ENCODE measurements at regions not wholly inside any gene's neighbourhood (a gene's known extent, or its start where the extent isn't known, plus 50 kb on each side); places are given as distances from the start of the nearest gene placed in this dataset.

- TF ChIP-seq GABPA (IDR thresholded peaks at IDR 0.05 in 1 of 2, conservative IDR thresholded peaks at IDR 0.05 in 1 of 2) (no peak), TAF1 (conservative IDR thresholded peaks at IDR 0.05) (no peak), NR2F2 (IDR thresholded peaks at IDR 0.05) (no peak), CTCF (IDR thresholded peaks at IDR 0.05; ENCODE audit: low read depth, low read length, missing input control) (no peak), SP1 (IDR thresholded peaks at IDR 0.05) (no peak), REST (IDR thresholded peaks at IDR 0.05) (no peak), ZBTB33 (IDR thresholded peaks at IDR 0.05) (no peak), JUND (IDR thresholded peaks at IDR 0.05) (no peak), ATF3 (IDR thresholded peaks at IDR 0.05) (no peak), RAD21 (IDR thresholded peaks at IDR 0.05) (no peak), HNF4A (conservative IDR thresholded peaks at IDR 0.05) (no peak), MAX (IDR thresholded peaks at IDR 0.05) (no peak), HNF4G (IDR thresholded peaks at IDR 0.05) (no peak), FOXA2 (IDR thresholded peaks at IDR 0.05) (no peak)
- 11% methylated on average over 1 of the region's 1 CpG for WGBS
- Histone ChIP-seq H3K9ac (ENCODE audit: low read depth in 1 of 2, low read length in 2 of 2) (no peak overlapping the region), H3K27me3 (ENCODE audit: control insufficient read depth in 4 of 4, insufficient read depth in 4 of 4, low read length in 3 of 4) (no peaks in the 10 kb centered on the region), H3K9me3 (ENCODE audit: control insufficient read depth in 4 of 4, low read length in 3 of 4) (no peaks in the 10 kb centered on the region), H3K36me3 (ENCODE audit: control insufficient read depth in 4 of 4, insufficient read depth in 3 of 4, low read depth in 1 of 4, low read length in 3 of 4) (no peaks in the 10 kb centered on the region), H3K4me3 (ENCODE audit: low read depth in 1 of 3, low read length in 3 of 3) (no peak overlapping the region), H3K4me1 (ENCODE audit: control insufficient read depth in 4 of 4, insufficient read depth in 4 of 4, low read length in 3 of 4) (no peaks in the 10 kb centered on the region), H3K27ac (ENCODE audit: low read depth in 1 of 2, low read length in 2 of 2) (no peak overlapping the region)
- DNase-seq (ENCODE audit: low spot score) = no peak
These were observed 2033.9 kb upstream of the PCDH20 start for GRCh38 chr13:63449550-63449949.

GRCh38 chr13:63448692-63449091, 2033.0 kb upstream of the PCDH20 start:
- no peaks in the 10 kb centered on the region for H3K4me1 ChIP-seq (ENCODE audit: control insufficient read depth in 4 of 4, insufficient read depth in 4 of 4, low read length in 3 of 4)
- no peaks in the 10 kb centered on the region for H3K27me3 ChIP-seq (ENCODE audit: control insufficient read depth in 4 of 4, insufficient read depth in 4 of 4, low read length in 3 of 4)
- no peak overlapping the region for H3K4me3 ChIP-seq (ENCODE audit: low read depth in 1 of 3, low read length in 3 of 3)
- 80% methylated on average over 3 of the region's 3 CpGs for WGBS
- TF ChIP-seq FOXA1 (IDR thresholded peaks at IDR 0.05) (no peak), REST (IDR thresholded peaks at IDR 0.05) (no peak), HNF4G (IDR thresholded peaks at IDR 0.05) (no peak), ZBTB33 (IDR thresholded peaks at IDR 0.05) (no peak), JUND (IDR thresholded peaks at IDR 0.05) (no peak), EGR1 (IDR thresholded peaks at IDR 0.05; ENCODE audit: low read depth in 2 of 2) (no peak), RAD21 (IDR thresholded peaks at IDR 0.05) (no peak), NR2F2 (IDR thresholded peaks at IDR 0.05) (no peak), GABPA (IDR thresholded peaks at IDR 0.05 in 1 of 2, conservative IDR thresholded peaks at IDR 0.05 in 1 of 2) (no peak), SP1 (IDR thresholded peaks at IDR 0.05) (no peak)
- H3K27ac ChIP-seq (ENCODE audit: low read depth in 1 of 2, low read length in 2 of 2) = no peak overlapping the region
- H3K36me3 ChIP-seq (ENCODE audit: control insufficient read depth in 4 of 4, insufficient read depth in 3 of 4, low read depth in 1 of 4, low read length in 3 of 4) = no peaks in the 10 kb centered on the region
- no peak for DNase-seq (ENCODE audit: low spot score)
- no peaks in the 10 kb centered on the region for H3K9me3 ChIP-seq (ENCODE audit: control insufficient read depth in 4 of 4, low read length in 3 of 4)
- H3K9ac ChIP-seq (ENCODE audit: low read depth in 1 of 2, low read length in 2 of 2) = no peak overlapping the region

All from liver (tissue), 8 donors.